HG03521 (cell line): ENCODE measurements at regions not wholly inside any gene's neighbourhood (a gene's known extent, or its start where the extent isn't known, plus 50 kb on each side); places are given as distances from the start of the nearest gene placed in this dataset.
A peak's percentile ranks its signal among the peaks of the same experiment; 100 is the strongest.
"Not testable (repeated sequence)": the region's sequence is repeated elsewhere in the genome, so short reads cannot be mapped to it uniquely, and the experiment has no call there.

Experiments used
- ATAC-seq: cut with Tn5 transposase; IDR thresholded peaks from one replicate; pipeline ENCODE4 v1.9.1; 2021; ENCODE audit warnings: mild to moderate bottlenecking, moderate library complexity; ENCODE audit not compliant: unreplicated experiment

DNA sequence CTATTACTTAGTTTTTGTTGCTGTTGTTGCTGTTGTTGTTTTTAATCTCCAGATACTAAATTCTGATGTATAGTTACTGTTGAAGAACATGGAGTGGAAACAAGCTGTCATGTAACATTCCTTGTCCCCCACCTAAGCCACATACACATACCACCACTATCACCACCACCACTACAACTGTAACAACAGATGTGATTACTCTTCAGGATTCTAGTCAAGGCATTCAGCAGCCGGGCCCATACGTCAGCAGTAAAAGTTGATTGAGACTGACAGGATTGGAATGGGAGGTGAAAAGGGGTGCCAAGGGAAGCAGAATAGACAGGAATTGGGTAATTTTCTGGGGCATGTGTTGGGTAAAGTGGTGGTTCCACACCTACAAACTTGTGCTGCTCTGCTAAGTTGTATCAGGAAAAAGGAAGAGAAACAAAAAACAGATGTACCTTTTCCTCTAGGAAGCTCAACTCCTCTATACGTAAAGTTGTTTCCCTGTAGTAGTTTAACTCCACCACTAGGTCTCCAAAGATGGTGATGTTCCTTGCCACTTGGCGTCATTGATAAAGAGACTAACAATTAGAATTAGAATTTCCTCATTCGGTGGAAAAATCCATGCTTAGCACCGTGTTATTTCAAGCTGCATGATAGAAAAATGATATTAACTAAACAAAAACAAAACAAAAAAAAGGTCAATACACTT is 138.6 kb downstream of the ARRDC3 start:
- ATAC-seq, result no peak

DNA sequence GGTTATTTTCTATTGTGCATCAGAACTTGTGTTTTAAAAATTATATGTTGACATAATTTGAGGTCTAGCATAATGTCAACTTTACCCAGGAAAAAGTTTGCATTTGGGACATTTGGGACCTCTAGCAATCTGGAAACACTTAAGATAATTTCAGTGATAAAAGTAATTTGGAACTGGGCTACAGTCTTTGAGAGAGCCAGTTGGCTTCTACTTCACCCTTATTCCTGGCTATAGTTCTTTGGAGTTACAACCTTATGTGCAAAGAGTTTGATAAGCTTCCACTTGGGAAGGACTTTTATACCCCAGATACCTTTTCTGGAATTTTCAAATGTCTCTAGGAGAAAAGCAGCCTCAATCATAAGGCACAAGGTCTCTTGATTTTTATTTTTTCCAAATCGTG is 139.3 kb downstream of the ARRDC3 start:
- no peak for ATAC-seq

DNA sequence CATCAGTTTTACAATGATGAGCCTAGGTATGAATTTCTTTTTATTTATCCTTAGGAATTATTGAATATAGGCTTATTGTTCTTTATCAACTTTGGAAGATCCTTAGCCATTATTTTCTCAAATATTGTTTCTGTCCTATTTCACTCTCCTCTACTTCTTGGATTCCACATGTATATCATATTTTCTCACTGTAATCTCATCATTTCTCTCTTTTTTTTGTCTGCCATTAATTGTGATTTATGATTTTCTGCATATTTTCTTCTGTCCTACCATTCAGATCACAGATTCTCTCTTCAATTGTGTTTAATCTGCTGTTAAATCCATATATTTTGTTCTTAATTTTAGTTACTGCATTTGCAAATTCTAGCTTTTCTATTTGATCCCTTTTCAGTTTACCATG is 139.8 kb downstream of the ARRDC3 start:
- no peak for ATAC-seq

DNA sequence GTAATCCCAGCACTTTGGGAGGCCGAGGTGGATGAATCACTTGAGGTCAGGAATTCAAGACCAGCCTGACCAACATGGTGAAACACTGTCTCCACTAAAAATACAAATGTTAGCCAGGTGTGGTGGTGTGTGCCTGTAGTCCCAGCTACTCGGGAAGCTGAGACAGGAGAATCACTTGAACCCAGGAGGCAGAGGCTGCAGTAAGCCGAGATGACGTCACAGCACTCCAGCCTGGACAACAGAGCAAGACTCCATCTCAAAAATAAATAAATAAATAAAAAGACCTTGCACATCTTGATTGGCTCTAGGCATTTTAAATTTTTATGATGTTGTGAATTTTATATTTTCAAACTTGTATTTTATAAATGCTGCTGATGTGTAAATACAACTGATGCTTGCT is 141.7 kb downstream of the ARRDC3 start:
- ATAC-seq, result not testable (repeated sequence)

DNA sequence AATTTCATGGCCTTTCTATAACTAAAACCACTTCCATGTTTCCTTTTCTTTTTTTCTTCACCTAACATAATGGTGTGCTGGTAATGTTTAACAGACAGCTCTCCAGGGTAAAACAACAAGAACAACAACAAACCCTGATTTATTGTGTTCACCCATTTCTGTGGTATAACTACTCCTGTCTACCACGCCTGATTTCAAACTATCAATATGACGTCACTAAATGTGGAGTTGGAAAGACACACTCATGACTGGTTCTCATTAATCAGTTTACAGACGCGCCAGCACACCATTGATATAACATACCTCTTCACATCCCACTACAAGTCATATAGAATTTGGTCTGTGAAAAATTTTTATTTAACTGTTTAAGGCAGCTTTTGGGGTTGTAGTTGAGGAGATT is 142.9 kb downstream of the ARRDC3 start:
- ATAC-seq, result no peak

DNA sequence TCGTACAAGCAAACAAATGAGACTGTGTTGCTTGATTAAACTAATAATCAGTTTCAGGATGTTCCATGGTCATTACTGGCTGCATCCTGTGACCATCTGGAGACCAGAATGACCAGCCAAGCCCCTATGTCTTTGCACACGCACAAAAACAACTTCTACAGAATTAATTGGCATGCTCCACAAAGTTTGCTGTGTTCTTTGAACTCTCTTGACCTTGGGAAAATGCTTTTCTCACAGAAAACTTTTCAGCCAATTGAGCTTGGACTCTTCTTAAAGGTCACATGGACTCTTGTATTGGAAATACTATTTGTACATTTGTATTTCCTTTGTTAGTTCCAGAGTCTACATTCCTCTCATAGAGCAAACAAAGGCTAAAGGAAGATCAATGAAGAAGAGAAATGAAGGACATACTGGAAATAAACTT is 147.8 kb downstream of the ARRDC3 start:
- no peak for ATAC-seq

DNA sequence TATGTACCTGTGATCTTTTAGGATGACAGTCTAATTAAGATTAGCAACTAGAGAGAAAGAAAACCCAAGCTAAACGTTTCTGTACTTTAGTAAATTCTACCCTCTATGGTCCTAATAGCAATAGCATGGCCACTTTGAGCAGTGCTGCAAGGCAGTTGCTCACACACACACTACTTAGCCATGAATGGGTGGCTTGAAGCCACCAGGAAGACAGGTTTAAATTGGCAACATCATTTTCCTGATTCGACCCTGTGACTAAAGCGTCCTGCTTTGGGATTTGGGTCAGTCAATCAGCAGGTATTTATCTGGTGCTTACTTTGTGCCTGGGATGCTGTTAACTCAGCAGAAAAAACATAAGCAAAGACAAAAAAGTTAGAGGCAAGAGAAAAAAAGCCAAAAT is 150.6 kb downstream of the ARRDC3 start:
- no peak for ATAC-seq

DNA sequence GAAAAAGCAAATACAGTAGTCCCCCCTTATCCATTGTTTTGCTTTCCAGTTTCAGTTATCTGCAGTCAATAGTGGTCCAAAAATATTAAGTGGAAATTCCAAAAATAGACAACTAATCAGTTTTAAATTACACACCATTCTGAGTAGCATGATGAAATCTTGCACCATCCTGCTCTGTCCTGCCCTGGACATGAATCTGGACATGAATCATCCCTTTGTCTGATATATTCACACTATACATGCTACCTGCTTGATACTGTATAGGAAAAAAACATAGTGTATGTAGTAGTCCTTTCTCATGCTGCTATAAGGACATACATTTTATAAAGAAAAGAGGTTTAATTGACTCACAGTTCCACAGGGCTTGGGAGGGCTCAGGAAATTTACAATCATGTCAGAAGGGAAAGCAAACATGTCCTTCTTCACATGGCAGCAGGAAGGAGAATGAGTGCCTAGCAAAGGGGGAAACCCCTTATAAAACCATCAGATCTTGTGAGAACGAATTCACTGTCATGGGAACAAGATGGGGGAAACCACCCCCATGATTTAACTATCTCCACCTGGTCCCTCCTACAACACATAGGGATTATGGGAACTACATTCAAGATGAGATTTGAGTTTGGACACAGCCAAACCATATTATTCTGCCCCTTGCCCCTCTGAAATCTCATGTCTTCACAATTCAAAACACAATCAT is 153.9 kb downstream of the ARRDC3 start:
- ATAC-seq, result no peak

DNA sequence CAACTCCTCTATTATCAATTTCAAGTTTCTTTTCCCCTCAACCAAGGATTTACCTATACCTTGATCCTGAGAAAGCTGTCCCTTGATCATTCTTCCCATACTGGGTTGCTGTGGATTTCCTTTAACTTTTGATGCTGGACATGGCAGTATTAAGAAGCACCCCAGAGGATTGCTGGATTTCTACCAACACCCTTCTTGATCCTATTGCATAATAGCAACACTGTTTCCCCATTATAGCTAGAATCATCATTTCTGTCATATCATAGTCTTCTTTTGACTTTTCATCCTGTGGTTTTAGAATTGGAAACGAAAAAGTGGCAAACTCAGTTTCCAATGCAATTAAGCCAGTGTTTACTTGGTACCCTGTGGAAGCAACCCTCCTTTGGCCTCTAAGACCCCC is 154.9 kb downstream of the ARRDC3 start:
- ATAC-seq, result no peak

DNA sequence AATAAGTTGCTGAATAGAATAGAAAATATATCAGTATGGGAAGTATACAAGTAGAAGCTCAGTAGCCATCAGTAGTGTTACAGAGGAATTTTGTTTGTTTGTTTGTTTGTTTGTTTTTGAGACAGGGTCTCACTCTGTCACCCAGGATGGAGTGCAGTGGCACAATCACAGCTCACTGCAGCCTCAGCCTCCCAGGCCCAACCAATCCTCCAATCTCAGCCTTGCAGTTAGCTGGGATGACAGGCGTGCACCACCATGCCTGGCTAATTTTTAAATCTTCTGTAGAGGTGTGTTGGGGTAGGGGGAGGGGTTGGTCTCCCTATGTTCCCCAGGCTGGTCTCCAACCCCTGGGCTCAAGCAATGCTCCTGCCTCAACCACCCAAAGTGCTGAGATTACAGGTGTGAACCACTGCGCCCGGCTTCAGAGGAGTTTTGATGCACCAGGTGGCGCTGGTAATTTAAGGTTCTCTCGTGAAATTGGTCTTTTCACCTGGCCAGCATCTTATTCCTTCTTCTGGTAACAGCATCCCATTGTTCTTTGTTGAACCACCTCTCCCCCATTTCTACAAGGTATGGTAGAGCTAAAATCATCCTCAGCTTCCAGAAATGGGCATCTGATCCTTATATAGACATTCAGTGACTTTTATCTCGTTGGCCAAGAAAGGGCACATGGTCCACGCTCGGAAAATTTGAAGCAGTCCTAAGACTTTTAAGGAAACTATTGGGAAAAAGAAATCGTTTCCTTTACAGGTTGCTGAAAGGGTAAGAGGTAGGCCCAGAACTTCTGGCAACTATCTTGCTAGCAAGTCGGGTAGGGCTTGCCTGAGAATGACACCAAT is 157.1 kb downstream of the ARRDC3 start:
- peak; percentile 58 for ATAC-seq

DNA sequence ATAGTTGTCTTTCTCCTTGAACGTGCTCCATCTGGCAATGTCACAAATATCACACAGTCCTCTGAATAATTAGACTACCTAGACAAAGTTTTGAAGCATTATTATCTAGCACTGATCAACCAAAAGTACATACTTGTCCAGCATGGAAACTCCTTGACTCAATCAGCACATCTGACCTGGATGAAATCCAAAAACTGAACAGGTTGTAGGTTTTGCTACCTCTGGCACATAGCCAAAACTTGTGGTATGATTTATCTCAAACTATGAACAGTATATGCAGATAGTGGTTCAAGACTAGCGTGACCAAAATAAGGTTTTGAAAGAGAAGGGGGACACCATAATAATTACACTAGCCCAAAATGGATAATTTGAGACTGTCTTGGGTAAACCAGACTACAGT is 158.1 kb downstream of the ARRDC3 start:
- ATAC-seq, result no peak

DNA sequence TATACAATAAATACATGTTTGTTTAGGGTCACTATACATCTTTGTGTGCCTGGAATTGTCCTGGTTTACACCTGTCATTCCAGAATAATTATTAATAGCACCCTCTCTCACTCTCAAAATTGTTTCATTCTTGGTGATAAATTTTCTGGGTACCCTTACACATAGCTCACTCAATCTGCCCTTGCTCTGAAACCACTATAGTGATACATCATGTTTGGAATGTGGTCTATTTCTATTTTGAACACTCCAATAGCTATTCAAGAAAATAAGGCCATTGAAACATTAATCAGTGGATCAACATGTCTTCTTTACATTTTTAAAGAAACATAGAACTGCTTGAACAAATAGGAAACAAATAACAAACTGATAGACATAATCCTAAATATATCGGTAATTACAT is 158.7 kb downstream of the ARRDC3 start:
- ATAC-seq, result no peak

DNA sequence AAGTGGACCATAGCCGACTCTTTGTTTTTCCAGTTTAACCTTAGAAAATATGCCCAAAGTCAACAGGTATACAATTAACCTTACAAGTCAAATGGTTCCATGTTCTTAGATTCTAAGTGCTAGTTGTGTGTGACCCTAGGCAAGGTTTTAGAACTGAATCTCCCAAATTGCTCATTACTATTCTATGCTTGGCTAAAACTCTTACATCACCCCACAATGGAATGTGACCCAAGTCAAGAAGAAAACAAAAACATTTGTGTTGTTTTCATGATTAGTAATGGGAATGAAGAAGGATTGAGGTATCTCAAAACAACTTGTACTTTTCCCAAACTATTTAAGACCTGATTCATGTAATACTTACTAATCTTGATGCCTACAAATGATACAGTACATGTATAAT is 159.2 kb downstream of the ARRDC3 start:
- no peak for ATAC-seq

DNA sequence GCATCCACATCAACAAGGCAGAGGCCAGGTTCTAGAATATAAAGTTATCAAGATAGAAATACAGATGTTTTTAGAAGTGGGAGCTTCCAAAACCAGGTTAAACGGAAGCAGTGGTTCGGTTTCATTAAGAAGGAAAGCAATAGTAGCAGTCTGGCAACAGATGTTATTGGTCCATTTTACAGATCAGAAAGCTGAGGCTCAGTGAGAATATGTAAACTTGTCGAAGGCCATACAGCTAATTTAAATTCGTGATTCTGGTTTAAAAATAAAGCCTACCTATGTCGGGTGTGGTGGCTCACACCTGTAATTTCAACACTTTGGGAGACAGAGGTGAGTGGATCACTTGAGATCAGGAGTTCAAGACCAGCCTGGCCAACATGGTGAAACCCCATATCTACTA is 160.6 kb downstream of the ARRDC3 start:
- no peak for ATAC-seq

DNA sequence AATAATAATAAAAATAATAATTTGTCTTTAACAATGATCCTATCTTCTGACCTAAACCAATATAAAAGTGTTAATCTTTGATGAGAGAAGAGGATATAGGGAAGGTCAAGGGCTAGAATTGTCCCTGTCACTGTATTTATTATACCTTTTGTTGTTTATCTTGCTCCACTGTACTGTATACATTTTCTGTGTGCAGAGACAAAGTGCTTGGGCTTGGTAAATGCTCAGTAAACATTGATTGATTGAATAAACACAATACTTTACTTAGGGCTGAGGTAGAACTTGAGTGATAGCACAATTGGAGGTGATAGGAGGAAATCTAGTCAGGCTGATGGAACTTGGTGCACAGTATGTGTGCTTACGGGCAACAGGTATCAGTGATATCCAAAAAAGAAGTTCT is 161.2 kb downstream of the ARRDC3 start:
- no peak for ATAC-seq

DNA sequence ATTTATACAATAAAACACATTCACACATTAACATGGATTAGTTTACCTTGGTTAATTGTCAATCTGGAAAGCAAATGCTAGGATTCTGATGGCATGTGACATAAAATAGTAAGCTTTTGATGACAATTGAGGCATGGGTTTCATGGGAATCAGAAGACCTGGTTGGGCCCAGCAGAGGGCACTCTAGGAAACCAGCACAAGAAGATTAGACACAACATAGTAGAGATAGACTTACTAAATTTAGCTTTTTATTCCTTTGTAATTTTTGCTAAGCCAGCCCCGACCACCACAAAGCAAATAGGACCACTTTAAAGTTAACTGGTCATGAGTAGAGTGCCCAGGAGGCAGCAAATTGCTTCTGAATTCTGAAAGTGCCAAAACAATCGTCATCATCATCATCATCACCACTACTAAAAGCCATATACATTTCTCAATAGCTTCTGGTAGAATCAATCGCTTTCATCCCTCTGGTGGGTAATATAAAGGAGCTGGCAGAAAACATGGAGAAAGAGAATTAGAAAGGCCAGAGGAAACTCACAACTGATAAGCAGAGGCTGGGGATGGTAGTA is 163.2 kb downstream of the ARRDC3 start:
- no peak for ATAC-seq

DNA sequence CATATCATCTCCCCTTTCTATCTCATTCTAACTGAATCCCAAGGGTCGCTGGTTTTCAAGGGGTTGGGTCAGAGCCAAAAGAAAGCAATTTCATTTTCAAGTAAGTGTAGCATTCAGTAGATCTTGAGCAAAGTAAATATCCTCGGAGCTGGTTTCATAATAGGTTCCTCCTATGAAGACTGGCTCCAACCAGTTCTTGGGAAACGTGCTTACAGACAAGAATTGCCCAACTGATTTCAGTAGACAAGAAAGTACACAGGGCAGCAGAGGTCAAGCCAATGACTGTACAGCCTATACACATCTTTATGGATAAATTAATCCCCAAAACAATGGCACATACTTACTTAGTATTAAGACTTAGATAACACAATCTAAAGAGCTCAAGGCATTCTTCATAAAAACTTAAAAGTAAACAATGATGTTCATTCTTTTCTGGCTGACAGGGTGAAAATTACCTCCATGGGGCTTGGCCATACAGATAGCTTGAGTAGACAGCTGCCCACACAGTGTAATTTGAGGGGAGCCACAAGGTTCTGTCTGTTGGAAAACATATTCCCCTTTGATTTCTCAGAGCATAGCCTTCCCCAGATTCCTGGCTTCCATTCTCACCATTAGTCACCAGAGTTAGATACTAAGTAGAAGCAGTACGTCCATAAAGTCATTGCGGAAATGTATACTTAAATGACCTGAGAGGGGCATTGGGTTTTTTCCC is 163.9 kb downstream of the ARRDC3 start:
- no peak for ATAC-seq

DNA sequence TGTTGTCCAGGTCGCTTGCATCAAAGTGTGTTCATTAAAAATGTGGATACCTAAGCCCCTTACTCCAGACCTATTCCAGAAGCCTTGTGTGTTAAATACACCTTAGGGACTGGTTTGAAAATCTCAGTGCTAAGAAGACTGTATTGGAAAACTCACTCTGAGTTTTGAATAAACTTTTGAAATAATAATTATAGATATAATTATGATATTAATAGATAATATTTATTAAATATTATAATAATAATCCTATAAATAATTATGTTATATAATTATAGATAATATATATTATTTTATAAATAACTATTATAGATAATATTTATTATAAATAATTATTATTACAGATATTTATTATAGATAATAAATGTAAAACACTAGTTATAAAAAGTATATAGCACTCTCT is 165.3 kb downstream of the ARRDC3 start:
- ATAC-seq, result no peak

DNA sequence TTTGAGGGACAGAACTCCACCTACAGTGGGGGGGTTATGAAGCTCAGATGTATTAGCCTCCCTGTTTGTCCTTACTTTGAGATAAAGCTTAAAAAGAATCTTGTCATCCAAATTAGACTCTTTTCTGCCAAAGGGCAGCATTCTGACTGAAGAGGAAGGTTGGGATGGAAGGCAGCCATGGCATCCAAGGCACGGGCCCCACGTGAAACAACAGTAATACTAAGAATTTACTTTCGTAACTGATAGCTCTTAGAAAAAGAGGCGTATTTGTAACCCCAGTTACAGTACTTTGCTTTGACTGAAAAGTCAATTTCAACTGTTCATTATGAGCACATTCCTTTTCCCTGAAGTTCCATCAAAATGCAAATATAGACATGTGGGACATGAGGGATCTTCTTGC is 168.5 kb downstream of the ARRDC3 start:
- ATAC-seq, result no peak
